ENCODE measurements at regions not wholly inside any gene's neighbourhood (a gene's known extent, or its start where the extent isn't known, plus 50 kb on each side); places are given as distances from the start of the nearest gene placed in this dataset.

DNA sequence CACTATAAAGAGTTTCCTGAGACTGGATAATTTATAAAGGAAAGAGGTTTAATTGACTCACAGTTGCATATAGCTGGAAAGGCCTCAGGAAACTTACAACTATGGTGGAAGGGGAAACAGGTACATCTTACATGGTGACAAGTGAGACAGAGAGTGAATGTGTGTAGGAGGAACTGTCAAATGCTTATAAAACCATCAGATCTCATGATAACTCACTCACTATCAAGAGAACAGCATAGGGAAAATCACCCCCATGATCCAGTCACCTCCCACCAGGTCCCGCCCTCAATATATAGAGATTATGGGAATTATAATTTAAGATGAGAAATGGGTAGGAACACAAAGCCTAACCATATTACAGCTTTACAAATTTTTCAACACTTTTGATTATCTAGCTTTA lies 266.0 kb downstream of the DTHD1 start:
- H3K79me2 ChIP-seq (ENCODE audit: control insufficient read depth, insufficient read depth, low read length): no peaks in the 10 kb centered on the region
- DNase-seq (ENCODE audit: extremely low read depth in 1 of 4, low spot score in 3 of 4) (no peak), FAIRE-seq (no peak), ATAC-seq (no peak)
- no peak overlapping the region for H3K9ac ChIP-seq (ENCODE audit: insufficient read depth in 1 of 2, low read depth in 2 of 2, low read length in 2 of 2)
- H3K9me1 ChIP-seq (ENCODE audit: control insufficient read depth, insufficient read depth, low read length): no peaks in the 10 kb centered on the region
- no peaks in the 10 kb centered on the region for H4K20me1 ChIP-seq (replicated peaks; ENCODE audit: control insufficient read depth, insufficient read depth, low read length)
- TF ChIP-seq HNRNPL (IDR thresholded peaks at IDR 0.05; ENCODE audit: low read depth, low read length) (no peak), MECOM (CRISPR knock-in tag; IDR thresholded peaks at IDR 0.05) (no peak), ZEB2 (IDR thresholded peaks at IDR 0.05) (no peak), HMGN3 (IDR thresholded peaks at IDR 0.05; ENCODE audit: borderline replicate concordance, extremely low read depth, insufficient read length, low read depth, low read length) (no peak), ZNF707 (CRISPR knock-in tag; conservative IDR thresholded peaks at IDR 0.05) (no peak), NRF1 (conservative IDR thresholded peaks at IDR 0.05 in 1 of 2, IDR thresholded peaks at IDR 0.05 in 1 of 2) (no peak)
- TF ChIP-seq, protein P1, sequence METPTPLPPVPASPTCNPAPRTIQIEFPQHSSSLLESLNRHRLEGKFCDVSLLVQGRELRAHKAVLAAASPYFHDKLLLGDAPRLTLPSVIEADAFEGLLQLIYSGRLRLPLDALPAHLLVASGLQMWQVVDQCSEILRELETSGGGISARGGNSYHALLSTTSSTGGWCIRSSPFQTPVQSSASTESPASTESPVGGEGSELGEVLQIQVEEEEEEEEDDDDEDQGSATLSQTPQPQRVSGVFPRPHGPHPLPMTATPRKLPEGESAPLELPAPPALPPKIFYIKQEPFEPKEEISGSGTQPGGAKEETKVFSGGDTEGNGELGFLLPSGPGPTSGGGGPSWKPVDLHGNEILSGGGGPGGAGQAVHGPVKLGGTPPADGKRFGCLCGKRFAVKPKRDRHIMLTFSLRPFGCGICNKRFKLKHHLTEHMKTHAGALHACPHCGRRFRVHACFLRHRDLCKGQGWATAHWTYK (CRISPR knock-in tag; IDR thresholded peaks at IDR 0.05): no peak
- TF ChIP-seq, protein P2, sequence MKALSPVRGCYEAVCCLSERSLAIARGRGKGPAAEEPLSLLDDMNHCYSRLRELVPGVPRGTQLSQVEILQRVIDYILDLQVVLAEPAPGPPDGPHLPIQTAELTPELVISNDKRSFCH (CRISPR knock-in tag; IDR thresholded peaks at IDR 0.05): no peak
- TF ChIP-seq, protein P2 (tag; IDR thresholded peaks at IDR 0.05): no peak
- TF ChIP-seq, protein P3, sequence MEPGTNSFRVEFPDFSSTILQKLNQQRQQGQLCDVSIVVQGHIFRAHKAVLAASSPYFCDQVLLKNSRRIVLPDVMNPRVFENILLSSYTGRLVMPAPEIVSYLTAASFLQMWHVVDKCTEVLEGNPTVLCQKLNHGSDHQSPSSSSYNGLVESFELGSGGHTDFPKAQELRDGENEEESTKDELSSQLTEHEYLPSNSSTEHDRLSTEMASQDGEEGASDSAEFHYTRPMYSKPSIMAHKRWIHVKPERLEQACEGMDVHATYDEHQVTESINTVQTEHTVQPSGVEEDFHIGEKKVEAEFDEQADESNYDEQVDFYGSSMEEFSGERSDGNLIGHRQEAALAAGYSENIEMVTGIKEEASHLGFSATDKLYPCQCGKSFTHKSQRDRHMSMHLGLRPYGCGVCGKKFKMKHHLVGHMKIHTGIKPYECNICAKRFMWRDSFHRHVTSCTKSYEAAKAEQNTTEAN (CRISPR knock-in tag; IDR thresholded peaks at IDR 0.05): no peak
- intact Hi-C loops (cut with micrococcal nuclease): no loop called here
- H3K9me3 ChIP-seq (replicated peaks; ENCODE audit: control insufficient read depth, insufficient read depth, low read depth, low read length): no peaks in the 10 kb centered on the region
- H3K36me3 ChIP-seq (ENCODE audit: control insufficient read depth, insufficient read depth, low read length): no peaks in the 10 kb centered on the region
- H3K4me2 ChIP-seq (ENCODE audit: insufficient read depth, low read length): no peak overlapping the region
- POLR2A ChIA-PET: no interaction called here
- H3K27ac ChIP-seq (ENCODE audit: extremely low read depth, low read depth, low read length): no peak overlapping the region
- no peaks in the 10 kb centered on the region for H3K27me3 ChIP-seq (ENCODE audit: control insufficient read depth in 2 of 2, insufficient read depth in 2 of 2, low read length in 2 of 2)
- 25% methylated on average over 1 of the region's 1 CpG for WGBS (ENCODE audit: insufficient coverage, low coverage, missing lambda C conversion rate)
- H3K4me1 ChIP-seq (replicated peaks in 1 of 2; ENCODE audit: control insufficient read depth in 2 of 2, insufficient read depth in 2 of 2, low read length in 2 of 2): no peaks in the 10 kb centered on the region
- no peak overlapping the region for H2AFZ ChIP-seq (ENCODE audit: low read depth, low read length)
- BruUV-seq (replicated peaks): no TSS peak
- no peak overlapping the region for H3K4me3 ChIP-seq
- CTCF ChIA-PET (ENCODE audit: low intra/inter-chr PET ratio): no interaction called here
- in situ Hi-C loops (cut with MboI): no loop called here
